Pancreas (tissue), 10 donors: ENCODE measurements at regions not wholly inside any gene's neighbourhood (a gene's known extent, or its start where the extent isn't known, plus 50 kb on each side); places are given as distances from the start of the nearest gene placed in this dataset.

Experiments
- ATAC-seq, 4 donors: fragments of 200-7000 bp; cut with Tn5 transposase; one replicate each; pipeline versions ENCODE4 v1.8.0 to v1.9.1; 2020; ENCODE audit warnings: mild to moderate bottlenecking in 4 of 4, moderate library complexity in 4 of 4
- DNase-seq, 6 donors: peaks; one replicate each; pipeline ENCODE4 v3.0.0-alpha.2; 2020
- FAIRE-seq: peaks from 2 replicates; lab custom pipeline; 2012; peaks lifted over from hg19 to GRCh38; lab: Jason Lieb, UNC
- H3K27ac ChIP-seq, 4 donors: fragments of 200-600 bp; sonication (generic); 1 replicate in 3 of 4; 2 replicates in 1 of 4; pipeline versions ENCODE4 v1.5.0 to v1.8.0; 2020
- H3K27me3 ChIP-seq, 4 donors: fragments of 200-600 bp; one replicate each; pipeline ENCODE4 v1.8.0; 2021
- H3K36me3 ChIP-seq, 3 donors: fragments of 200-600 bp; sonication (generic) in 1 of 3; one replicate each; pipeline versions ENCODE4 v1.5.0 to v1.8.0; 2020 to 2021
- H3K4me1 ChIP-seq, 3 donors: fragments of 200-600 bp; one replicate each; pipeline ENCODE4 v1.8.0; 2021
- H3K4me3 ChIP-seq, 4 donors: fragments of 200-600 bp; sonication (generic) in 2 of 4; one replicate each; pipeline versions ENCODE4 v1.5.0 to v1.8.0; 2020 to 2021
- H3K9me3 ChIP-seq, 4 donors: fragments of 200-600 bp; one replicate each; pipeline ENCODE4 v1.8.0; 2021
- CTCF ChIP-seq, 4 donors: fragments of 200-600 bp; sonication (generic) in 3 of 4; IDR thresholded peaks; one replicate each; pipeline versions ENCODE4 v1.5.0 to v1.8.0; 2021; ENCODE audit warnings: antibody characterized with exemption in 4 of 4
- WGBS, 2 donors: extraction: QIAGEN DNeasy Blood & Tissue Kit; methylation state at CpG; one replicate each; pipeline ENCODE4 v1.1.7; 2013; 5-methylcytosine and 5-hydroxymethylcytosine counted together
- intact Hi-C, 3 donors: fragments of 100-400 bp; cut with DNase I; formaldehyde crosslinking; loops; one replicate each; pipeline versions ENCODE4 v1.11.1 to v1.14.2; 2022
- donor health status: healthy with polysubstance abuse.
- donor health status: DM: no; HTN: no; CAD: no; lungs with moderate emphysema.
- donor health status: DM: no; HTN: no; CAD: no.
- donor health status: control.
- donor health status: control.
- donor health status: Bipolar disorder and iron deficiency.
- donor health status: DM: yes; HTN: yes; CAD: no.
- donor health status: DM: no; HTN: no; CAD: no.
- donor health status: DM: no; HTN: no; CAD: no.
- donor health status: DM: yes; HTN: yes; CAD: no.

DNA sequence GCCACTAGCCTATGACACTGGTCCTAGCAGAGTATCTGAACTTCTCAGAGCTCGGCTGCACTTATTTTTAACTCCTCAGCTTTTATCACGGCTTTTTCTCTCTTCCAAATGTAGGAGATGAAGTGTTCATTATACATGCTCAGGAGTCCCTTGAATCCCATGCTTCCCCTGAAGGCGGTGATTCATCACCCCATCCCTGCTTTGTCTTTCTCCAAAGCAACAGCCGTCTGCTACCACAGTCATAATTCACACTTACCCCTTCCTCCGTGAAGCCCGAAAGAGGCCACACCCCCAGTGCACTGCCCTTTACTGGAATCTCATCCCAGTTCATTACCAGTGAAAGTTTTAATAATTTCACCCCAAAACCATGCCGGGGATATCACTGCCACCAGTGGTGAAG lies 301.5 kb upstream of the SHH start:
- TF ChIP-seq CTCF (IDR thresholded peaks at IDR 0.05): no peak
- intact Hi-C loops: no loop called here
- ATAC-seq (no peak), FAIRE-seq (no peak), DNase-seq (no peak)
- no peaks in the 10 kb centered on the region for H3K9me3 ChIP-seq
- no peaks in the 10 kb centered on the region for H3K27me3 ChIP-seq
- no peaks in the 10 kb centered on the region for H3K36me3 ChIP-seq
- no peaks in the 10 kb centered on the region for H3K4me1 ChIP-seq
- H3K4me3 ChIP-seq: no peak overlapping the region
- no peak overlapping the region for H3K27ac ChIP-seq
- 74 to 85% methylated on average over 7 of the region's 7 CpGs for WGBS, 2 donors

DNA sequence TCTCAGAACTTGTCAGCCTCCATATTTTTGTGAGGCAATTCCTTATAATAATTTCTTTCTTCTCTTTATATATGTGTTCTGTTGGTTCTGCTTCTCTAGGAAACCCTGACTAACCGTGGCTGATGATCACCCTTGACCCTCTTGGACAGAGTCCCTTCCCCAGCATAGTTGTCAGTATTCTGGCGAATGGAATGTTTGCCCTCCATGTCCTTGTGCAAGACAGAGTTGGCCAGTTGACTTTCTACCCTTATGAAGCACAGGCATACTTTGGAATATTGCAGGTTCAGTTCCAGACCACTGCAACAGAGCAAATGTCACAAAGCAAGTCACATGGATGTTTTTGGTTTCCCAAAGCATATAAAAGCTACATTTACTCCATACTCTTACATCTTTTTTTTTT lies 297.7 kb upstream of the SHH start:
- H3K27me3 ChIP-seq: no peaks in the 10 kb centered on the region

GRCh38 chr7:156109076-156109475 lies 296.8 kb upstream of the SHH start:
- 82 to 89% methylated on average over 8 of the region's 8 CpGs for WGBS, 2 donors
- intact Hi-C loops: no loop called here
- no peaks in the 10 kb centered on the region for H3K27me3 ChIP-seq
- H3K36me3 ChIP-seq: no peaks in the 10 kb centered on the region
- DNase-seq (no peak), FAIRE-seq (no peak), ATAC-seq (no peak)
- no peaks in the 10 kb centered on the region for H3K9me3 ChIP-seq
- H3K27ac ChIP-seq: no peak overlapping the region
- H3K4me3 ChIP-seq: no peak overlapping the region
- TF ChIP-seq CTCF (IDR thresholded peaks at IDR 0.05): no peak
- H3K4me1 ChIP-seq: no peaks in the 10 kb centered on the region

More for the DNA sequence above, 297.7 kb upstream of the SHH start:
- ATAC-seq (no peak), DNase-seq (no peak), FAIRE-seq (no peak)
- no peaks in the 10 kb centered on the region for H3K4me1 ChIP-seq
- 53 to 58% methylated on average over 2 of the region's 2 CpGs for WGBS, 2 donors
- TF ChIP-seq CTCF (IDR thresholded peaks at IDR 0.05): no peak
- no peak overlapping the region for H3K27ac ChIP-seq
- no peak overlapping the region for H3K4me3 ChIP-seq
- H3K36me3 ChIP-seq: no peaks in the 10 kb centered on the region
- intact Hi-C loops: no loop called here
- H3K9me3 ChIP-seq: no peaks in the 10 kb centered on the region

DNA sequence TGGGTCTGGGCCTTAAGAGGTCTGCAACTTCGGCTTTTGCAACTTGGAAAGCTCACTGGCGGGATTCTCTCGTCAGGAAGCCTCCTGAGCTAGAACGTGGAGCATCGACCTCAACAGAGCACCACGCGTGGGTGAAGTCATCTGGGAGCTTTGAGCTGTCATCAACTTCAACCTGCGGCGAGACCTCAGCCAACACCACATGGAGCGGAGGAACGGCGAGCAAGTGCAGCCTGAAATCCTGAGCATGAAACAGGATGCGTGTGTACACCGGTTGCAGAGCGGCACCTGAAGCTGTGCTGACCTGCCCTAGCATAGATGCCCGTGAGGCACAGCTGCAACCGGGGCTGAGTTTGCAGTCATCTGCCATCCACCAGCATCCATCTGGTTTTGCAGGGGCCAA lies 295.7 kb upstream of the SHH start:
- ATAC-seq (no peak), DNase-seq (no peak), FAIRE-seq (no peak)
- WGBS, 2 donors: 84 to 89% methylated on average over 17 of the region's 17 CpGs
- no peaks in the 10 kb centered on the region for H3K4me1 ChIP-seq
- H3K27ac ChIP-seq: no peak overlapping the region
- no peaks in the 10 kb centered on the region for H3K9me3 ChIP-seq
- no peak for TF ChIP-seq CTCF (IDR thresholded peaks at IDR 0.05)
- H3K4me3 ChIP-seq: no peak overlapping the region
- H3K27me3 ChIP-seq: no peaks in the 10 kb centered on the region
- no peaks in the 10 kb centered on the region for H3K36me3 ChIP-seq
- intact Hi-C loops: no loop called here

DNA sequence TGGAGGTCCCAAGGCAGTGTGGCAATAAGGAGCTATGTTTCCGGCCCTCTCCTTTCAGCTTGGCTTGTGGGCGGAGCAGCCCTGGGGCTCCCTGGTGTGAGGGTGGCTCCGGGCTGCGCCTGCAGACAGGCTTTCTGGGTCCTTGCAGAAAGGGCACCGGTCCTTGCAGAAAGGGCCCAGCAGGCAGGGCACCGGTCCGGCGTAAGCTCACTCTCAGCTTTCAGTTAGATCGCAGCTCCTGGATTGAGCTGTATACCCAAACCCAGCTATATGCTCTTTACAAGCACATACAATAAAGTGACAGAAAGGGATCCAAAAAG lies 293.8 kb upstream of the SHH start:
- no peak overlapping the region for H3K27ac ChIP-seq
- H3K27me3 ChIP-seq: no peaks in the 10 kb centered on the region
- H3K9me3 ChIP-seq: no peaks in the 10 kb centered on the region
- ATAC-seq: no peak
- no peak for TF ChIP-seq CTCF (IDR thresholded peaks at IDR 0.05)
- H3K4me3 ChIP-seq: no peak overlapping the region
- 64 to 72% methylated on average over 9 of the region's 9 CpGs for WGBS, 2 donors
- no peak for DNase-seq
- FAIRE-seq: no peak
- H3K36me3 ChIP-seq: no peaks in the 10 kb centered on the region
- intact Hi-C loops: no loop called here
- H3K4me1 ChIP-seq: no peaks in the 10 kb centered on the region
